HS-5 (cell line): ENCODE measurements at regions not wholly inside any gene's neighbourhood (a gene's known extent, or its start where the extent isn't known, plus 50 kb on each side); places are given as distances from the start of the nearest gene placed in this dataset.

Experiments
- DNase-seq: peaks from one replicate; pipeline ENCODE4 v3.0.0-alpha.2; 2012; ENCODE audit warnings: low read depth

DNA sequence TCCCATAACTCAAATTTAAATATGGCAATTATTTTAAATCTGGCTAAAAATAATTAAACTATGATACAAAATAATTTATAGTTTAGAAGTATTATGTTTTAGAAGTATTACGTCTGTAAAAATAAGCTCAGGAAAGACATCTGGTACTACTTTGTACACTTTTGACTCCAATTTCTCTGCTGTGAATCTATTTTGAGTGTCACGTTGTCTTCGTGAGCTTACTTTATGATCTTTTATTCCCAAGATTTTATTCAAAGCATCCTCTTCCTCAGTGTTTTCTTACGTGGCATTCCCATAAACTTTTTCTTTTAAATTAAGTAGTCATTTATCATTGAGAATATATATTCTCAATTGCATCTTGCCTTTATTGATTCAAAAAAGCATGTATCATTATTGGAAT is 223.3 kb upstream of the KCNJ16 start:
- DNase-seq = no peak

- no peak for DNase-seq
These were observed 221.3 kb upstream of the KCNJ16 start for GRCh38 chr17:69853541-69854224.

DNA sequence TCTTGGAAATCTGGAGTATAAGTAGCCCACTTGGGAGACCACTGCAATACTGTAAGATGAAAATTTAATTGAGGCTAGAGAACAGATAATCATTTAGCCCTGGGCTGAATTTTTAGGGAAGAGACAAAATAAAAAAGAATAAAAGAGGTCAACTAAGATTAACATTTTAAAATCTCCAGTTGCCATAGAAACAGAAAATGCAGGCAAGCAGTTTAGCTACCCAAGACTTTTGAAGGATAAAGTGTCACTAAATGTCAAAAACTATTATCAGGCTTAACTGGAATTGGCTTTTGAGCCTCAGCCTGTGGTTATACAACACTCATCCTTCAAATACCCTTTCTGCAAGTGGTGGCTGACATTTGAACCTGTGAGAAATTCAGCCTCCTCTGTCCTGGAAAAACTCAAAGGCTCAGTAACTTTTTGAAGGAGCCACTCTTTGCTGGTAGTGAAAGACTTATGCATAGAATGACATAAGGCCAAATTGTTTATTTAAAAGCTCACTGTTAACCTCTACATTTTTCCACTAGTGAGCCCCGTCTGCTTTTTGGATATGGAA is 220.7 kb upstream of the KCNJ16 start:
- no peak for DNase-seq

GRCh38 chr17:69856946-69857345 is 218.1 kb upstream of the KCNJ16 start:
- DNase-seq = no peak

GRCh38 chr17:69857412-69857835 is 217.6 kb upstream of the KCNJ16 start:
- DNase-seq = peak; percentile 88

DNA sequence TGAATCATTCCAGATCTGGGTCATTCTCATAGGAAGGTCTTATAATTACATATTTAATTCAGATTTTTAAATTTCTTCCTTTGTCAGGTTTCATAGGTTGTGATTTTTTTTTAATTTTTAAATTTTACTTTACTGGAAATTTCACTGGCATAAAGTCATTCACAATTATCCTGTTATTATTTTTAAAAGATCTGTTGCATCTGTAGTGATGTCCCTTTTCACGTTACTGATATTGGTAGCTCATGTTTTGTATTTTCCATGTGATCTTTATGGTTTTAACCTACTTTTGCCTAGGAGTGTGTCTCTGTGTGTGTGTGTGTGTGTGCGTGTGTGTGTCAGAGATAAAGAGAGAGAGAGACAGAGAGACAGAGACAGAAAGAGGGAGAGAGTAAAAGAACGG is 216.6 kb upstream of the KCNJ16 start:
- DNase-seq = no peak

- DNase-seq = no peak
These were observed 214.8 kb upstream of the KCNJ16 start for GRCh38 chr17:69860142-69860680.

GRCh38 chr17:69864462-69864861 is 210.6 kb upstream of the KCNJ16 start:
- DNase-seq = no peak

- DNase-seq = no peak
These were observed 205.4 kb upstream of the KCNJ16 start for GRCh38 chr17:69869667-69870066.

DNA sequence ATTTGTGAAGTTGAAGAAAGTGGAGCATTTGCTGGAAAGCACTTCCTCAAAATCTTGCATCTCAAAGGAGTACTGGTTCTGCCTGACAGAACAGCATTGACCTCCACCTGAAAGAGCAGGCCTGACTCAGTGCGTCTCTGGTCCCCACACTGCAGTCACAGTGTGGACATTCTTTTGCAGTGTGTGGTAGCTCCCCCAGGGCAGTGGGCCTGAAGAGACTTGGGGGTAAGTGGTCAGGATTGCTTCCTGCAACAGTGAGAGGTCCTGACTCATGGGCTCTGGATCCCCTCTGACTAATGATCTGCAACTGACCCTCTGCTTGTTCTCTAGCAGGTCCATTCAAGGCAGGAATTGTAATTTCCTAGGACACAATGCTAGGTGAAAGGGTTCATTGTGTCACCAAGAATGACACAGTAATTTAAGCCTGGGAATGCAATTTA is 204.9 kb upstream of the KCNJ16 start:
- DNase-seq = peak; percentile 72

- peak; percentile 78 for DNase-seq
These were observed 204.2 kb upstream of the KCNJ16 start for GRCh38 chr17:69870751-69871199.

DNA sequence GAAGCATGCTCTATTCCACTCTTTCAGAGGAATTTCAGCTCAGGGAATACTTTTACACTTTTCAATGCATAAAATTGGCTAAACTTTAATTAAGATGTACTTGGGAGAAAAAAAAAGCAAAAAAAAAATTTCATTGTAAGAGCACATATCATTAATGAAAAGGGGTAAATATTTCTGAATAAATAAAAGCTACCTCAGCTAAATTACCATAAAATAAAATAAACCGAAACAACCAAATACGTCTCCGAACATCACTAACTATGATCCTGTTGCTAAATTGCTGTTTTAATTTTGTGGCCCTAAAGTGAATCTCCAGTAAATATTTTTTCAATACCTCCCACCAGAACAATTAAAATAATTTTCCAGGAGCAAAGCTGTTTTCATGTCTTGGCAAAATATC is 203.7 kb upstream of the KCNJ16 start:
- DNase-seq = no peak

GRCh38 chr17:69872675-69873262 is 202.3 kb upstream of the KCNJ16 start:
- DNase-seq = no peak

GRCh38 chr17:69874175-69874670 is 200.8 kb upstream of the KCNJ16 start:
- DNase-seq = peak; percentile 84

DNA sequence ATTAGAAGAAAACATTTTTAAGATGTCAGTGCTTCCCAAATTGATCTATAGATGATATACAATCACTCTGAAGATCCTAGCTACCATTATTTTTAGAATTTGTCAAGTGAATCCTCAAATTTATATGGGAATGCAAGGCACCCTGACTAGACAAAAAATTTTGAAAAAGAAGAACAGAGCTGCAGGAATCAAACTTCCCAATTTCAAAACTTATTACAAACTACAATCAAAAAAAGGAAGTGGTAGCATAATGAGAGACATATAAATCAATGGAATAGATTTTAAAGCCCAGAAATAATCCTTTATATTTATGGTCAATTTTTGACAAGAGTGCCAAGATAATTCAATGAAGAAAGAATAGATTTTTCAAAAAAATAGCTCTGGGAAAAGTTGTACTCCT is 198.3 kb upstream of the KCNJ16 start:
- no peak for DNase-seq

- DNase-seq = no peak
These were observed 196.4 kb upstream of the KCNJ16 start for GRCh38 chr17:69878661-69879060.

DNA sequence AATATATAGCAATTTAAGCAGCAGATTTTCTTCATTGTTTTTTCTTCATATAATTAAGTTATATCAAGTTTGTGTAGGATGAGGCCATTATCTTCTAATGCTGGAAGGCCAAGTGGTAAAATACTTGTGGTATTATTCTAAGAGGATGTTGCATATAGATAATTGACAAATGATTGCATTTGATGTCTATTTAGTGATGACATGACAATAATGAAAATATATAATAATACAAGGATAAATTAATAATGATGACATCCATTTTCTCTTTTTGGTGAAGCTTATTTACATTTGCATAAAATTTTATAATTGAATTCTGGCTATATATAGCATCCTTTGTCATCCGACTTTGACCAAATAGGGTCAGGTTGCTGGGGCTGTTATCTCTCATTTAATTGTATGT is 195.4 kb upstream of the KCNJ16 start:
- no peak for DNase-seq

GRCh38 chr17:69880591-69881112 is 194.4 kb upstream of the KCNJ16 start:
- no peak for DNase-seq

DNA sequence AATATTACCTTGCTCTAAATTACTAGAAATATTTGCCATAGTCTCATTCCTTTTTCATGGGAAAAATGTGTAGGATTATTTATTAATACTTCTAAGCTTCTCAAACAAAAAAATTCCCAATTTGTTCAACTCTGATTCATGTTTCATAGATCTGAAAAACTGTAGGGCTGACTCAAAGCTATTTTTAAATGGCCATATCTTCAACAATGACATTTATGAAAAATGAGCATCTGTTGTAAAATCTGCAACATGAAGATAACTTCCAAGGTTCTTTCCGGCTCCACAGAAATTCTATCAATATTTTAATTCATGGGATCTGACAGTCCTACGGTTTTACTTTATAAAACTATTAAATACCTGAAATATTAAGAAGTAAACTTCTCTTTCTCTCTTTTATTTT is 192.7 kb upstream of the KCNJ16 start:
- DNase-seq = no peak

DNA sequence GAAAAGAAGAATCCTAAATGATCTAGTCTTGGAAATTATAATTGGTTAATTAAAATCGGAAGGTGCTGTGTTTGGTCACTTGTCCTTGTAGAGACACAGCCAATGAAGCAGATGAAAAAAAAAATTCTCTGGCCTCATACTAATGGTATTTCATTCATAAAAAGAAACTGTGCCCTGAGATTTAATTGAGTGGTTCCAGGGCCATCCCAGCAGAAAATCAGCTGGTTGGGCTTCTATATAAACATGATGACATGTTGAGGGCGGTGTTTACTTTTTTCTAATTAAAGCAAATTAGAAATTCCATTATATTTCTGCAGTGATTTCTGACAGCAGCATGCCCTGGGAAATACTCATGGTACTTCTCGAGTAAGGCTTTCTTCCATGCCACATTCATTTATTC is 191.9 kb upstream of the KCNJ16 start:
- DNase-seq = no peak

DNA sequence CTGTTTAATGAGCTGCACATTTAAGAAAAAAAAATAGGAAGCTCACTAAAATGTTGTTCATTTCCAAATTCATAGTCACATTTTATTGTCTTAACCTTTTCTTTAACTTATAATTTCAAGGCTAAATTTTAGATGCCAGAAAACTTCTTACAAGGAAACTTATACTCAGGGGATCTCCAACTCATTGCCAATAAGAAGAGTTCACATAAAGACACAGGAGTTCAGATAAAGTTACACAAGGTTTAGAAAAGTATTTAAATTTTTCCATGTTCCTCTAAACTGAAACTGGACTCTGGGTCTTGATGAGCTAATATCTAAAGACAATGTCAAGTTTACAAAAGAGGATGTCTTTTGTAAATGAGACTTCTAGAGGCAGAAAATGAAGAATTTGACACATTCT is 190.7 kb upstream of the KCNJ16 start:
- DNase-seq = no peak

DNA sequence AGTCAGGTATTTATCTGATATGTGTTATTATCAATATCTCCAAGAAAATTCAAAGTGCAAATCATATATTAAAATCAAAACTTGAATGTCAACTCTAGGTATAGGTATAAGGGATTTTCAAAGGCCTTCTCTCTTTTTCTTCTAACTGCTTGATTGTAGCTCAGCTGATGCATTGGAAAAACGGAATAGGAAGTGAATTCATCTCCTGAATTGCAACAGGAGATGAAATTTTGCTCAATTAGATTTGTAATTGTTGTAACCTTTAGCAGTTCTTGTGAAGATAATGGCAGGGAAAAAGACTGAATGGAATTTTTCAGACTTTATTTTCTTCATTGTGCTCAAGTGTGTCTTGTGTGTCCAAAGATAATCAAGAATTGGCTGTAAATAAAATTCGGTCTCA is 190.2 kb upstream of the KCNJ16 start:
- no peak for DNase-seq

GRCh38 chr17:69898601-69899000 is 176.4 kb upstream of the KCNJ16 start:
- DNase-seq = peak; percentile 18
